Epithelial cell of proximal tubule (primary cell): ENCODE measurements at regions not wholly inside any gene's neighbourhood (a gene's known extent, or its start where the extent isn't known, plus 50 kb on each side); places are given as distances from the start of the nearest gene placed in this dataset.

Experiments
- DNase-seq: peaks from one replicate; pipeline ENCODE4 v3.0.0-alpha.2; 2011; ENCODE audit warnings: low read depth
- H3K4me3 ChIP-seq: 2 replicates; pipeline ENCODE4 v1.5.1; 2011; ENCODE audit warnings: low read depth, mild to moderate bottlenecking, low read length
- TF ChIP-seq, protein P1 (sequence below): conservative IDR thresholded peaks from 2 replicates; pipeline ENCODE4 v1.5.1; 2012; ENCODE audit warnings: low read depth, mild to moderate bottlenecking, low read length

DNA sequence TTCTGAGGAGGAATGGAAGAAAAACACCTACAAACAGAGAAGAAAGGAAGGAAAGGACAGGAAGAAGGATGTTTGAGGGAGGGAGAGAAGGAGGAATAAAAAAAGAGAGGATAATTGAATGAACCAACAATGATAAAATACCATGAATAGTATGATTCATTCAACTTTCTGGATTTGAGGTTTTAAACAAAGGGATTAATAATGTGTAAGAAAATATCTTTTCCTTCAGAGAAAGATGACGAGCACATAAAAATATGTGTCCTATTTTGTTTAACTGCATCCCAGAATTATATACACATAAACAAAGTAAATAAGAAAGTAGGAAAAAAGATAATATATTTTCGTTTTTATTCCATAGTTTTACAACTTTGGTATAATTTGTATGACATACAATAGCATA, 1380.4 kb downstream of the STIM2 start:
- TF ChIP-seq, protein P1, sequence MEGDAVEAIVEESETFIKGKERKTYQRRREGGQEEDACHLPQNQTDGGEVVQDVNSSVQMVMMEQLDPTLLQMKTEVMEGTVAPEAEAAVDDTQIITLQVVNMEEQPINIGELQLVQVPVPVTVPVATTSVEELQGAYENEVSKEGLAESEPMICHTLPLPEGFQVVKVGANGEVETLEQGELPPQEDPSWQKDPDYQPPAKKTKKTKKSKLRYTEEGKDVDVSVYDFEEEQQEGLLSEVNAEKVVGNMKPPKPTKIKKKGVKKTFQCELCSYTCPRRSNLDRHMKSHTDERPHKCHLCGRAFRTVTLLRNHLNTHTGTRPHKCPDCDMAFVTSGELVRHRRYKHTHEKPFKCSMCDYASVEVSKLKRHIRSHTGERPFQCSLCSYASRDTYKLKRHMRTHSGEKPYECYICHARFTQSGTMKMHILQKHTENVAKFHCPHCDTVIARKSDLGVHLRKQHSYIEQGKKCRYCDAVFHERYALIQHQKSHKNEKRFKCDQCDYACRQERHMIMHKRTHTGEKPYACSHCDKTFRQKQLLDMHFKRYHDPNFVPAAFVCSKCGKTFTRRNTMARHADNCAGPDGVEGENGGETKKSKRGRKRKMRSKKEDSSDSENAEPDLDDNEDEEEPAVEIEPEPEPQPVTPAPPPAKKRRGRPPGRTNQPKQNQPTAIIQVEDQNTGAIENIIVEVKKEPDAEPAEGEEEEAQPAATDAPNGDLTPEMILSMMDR = no peak
- H3K4me3 ChIP-seq = no peak overlapping the region
- no peak for DNase-seq

DNA sequence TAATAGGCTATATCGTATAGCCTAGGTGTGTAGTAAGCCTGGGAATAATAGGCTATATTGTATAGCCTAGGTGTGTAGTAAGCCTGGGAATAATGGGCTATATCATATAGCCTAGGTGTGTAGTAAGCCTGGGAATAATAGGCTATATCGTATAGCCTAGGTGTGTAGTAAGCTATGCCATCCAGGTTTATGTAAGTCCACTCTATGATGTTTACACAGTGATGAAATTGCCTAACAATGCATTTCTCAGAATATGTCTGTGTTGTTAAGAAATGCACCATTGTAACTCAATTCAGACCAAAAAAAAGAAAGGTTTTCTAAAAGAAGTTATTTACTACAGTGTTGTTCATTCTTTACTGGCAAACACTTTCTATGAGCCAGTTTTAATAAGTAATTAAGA, 1387.2 kb downstream of the STIM2 start:
- no peak for DNase-seq
- no peak overlapping the region for H3K4me3 ChIP-seq
- TF ChIP-seq, protein P1 = no peak

DNA sequence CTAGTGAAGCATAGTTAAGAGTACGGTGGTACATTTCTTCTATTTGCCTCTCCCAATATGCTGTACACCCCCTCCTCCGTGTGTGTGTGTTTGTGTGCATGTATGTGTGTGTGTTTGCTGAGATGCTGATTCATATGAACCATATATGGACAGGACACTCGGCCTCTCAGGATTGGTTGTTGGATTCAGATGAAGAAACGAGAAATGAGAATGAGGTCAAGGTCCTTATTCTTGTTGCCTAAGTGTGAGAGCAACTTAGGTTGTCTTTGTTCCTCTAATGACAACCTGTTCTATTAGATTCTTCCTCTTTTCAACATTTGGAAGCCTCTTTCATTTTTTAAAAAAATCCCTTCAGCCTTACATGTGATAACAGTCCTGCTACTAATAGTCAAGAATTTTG, 1387.6 kb downstream of the STIM2 start:
- no peak for DNase-seq
- no peak overlapping the region for H3K4me3 ChIP-seq
- TF ChIP-seq, protein P1 = no peak

DNA sequence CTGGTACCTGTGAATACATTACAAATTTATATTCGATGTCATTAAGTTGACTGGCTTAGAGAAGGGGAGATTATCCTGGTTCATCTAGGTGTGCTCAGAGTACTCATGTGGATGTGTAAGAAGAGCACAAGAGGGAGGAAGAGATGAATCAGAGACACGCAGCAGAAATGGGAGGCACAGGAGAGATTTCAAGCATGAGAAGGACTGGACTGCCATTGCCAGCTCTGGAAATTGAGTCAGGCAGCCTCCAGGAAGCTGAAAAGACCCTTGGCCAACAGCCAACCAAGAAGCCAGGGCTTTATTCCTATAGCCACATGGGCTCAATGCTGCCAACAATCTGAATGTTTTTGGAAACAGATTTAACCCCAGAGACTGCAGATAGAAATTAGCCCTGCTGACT, 1390.0 kb downstream of the STIM2 start:
- no peak overlapping the region for H3K4me3 ChIP-seq
- DNase-seq = no peak
- TF ChIP-seq, protein P1 = no peak

DNA sequence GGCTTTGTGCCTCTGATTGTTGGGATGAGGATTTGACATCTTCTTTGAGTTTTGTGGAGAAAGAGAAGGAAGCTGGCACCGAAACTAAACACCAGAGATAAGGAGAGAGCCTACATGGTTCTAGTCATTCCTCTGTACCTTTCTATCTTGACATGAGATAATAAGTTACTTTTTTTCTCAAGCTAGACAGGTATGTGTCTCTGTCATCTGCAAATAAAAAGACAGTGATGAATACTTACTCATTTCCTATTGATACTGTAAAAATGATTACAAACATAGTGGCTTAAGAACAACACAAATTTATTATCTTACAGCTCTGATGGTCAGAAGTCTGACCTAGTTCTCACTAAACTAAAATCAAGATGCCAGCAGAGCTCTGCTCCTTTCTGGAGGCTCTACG, 1391.2 kb downstream of the STIM2 start:
- no peak overlapping the region for H3K4me3 ChIP-seq
- TF ChIP-seq, protein P1 = no peak
- no peak for DNase-seq

DNA sequence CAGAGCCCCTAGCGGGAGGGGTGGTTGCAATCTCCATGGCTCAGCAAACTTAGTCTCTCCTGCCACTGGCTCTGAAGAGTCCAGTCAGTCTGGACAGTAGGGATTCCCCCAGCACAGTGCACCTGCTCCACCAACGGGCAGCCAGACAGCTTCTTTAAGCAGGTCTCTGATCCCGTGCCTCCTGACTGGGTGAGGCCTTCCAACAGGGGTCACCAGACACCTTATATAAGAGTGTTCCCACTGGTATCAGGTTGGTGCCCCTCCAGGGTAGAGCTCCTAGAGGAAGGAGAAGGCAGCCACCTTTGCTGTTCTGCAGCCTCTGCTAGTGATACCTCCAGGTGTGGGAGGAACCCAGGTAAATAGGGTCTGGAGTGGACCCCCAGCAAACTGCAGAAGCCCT, 1393.4 kb downstream of the STIM2 start:
- TF ChIP-seq, protein P1 = no peak
- no peak for DNase-seq
- no peak overlapping the region for H3K4me3 ChIP-seq

DNA sequence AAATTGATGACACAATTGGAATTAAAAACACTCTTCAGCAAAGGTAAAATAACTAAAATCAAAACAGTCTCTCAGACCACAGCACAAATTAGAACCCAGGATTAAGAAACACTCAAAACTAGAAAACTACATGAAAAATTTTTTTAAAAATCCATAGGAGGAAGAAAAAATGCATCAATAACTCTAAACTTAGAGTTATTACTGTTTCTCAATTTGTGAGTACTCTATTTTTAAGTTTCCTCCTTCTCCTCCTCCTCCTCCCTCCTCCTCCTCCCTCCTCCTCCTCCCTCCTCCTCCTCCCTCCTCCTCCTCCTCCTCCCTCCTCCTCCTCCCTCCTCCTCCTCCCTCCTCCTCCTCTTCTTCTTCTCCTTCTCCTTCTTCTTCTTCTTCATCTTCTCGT, 1395.7 kb downstream of the STIM2 start:
- H3K4me3 ChIP-seq = no peak overlapping the region
- TF ChIP-seq, protein P1 = no peak
- no peak for DNase-seq
